Natural killer cell (primary cell): ENCODE measurements at regions not wholly inside any gene's neighbourhood (a gene's known extent, or its start where the extent isn't known, plus 50 kb on each side); places are given as distances from the start of the nearest gene placed in this dataset.

ENCODE experiments used
- ATAC-seq, 3 donors: fragments of 150-1000 bp in 2 of 3; fragments of 200-7000 bp in 1 of 3; cut with Tn5 transposase; 1 replicate in 1 of 3; 2 replicates in 2 of 3; pipeline ENCODE4 v1.10.0; 2021; ENCODE audit warnings: mild to moderate bottlenecking in 2 of 3, moderate library complexity in 2 of 3
- DNase-seq, 2 donors: peaks; one replicate each; pipeline versions ENCODE4 v3.0.0 to v3.0.0-alpha.2; 2013 to 2021; ENCODE audit warnings: mixed read lengths in 1 of 2
- H3K27ac ChIP-seq: one replicate; pipeline ENCODE4 v1.5.1; 2013; ENCODE audit warnings: mild to moderate bottlenecking, low read length
- H3K27me3 ChIP-seq: one replicate; pipeline ENCODE4 v1.6.1; 2013; ENCODE audit warnings: low read length; ENCODE audit not compliant: control insufficient read depth, insufficient read depth
- H3K36me3 ChIP-seq: one replicate; pipeline ENCODE4 v1.6.1; 2013; ENCODE audit warnings: low read length; ENCODE audit not compliant: control insufficient read depth, insufficient read depth
- H3K4me1 ChIP-seq: one replicate; pipeline ENCODE4 v1.6.1; 2013; ENCODE audit warnings: low read length; ENCODE audit not compliant: control insufficient read depth, insufficient read depth
- H3K4me3 ChIP-seq: one replicate; pipeline ENCODE4 v1.5.1; 2013; ENCODE audit warnings: low read length
- H3K9me3 ChIP-seq: one replicate; pipeline ENCODE4 v1.6.1; 2013; ENCODE audit warnings: low read length; ENCODE audit not compliant: control insufficient read depth, insufficient read depth
- H3K27ac Mint-ChIP-seq, 2 donors: one replicate each; pipeline ENCODE4 v1.8.0; 2022; ENCODE audit warnings: mild to moderate bottlenecking in 2 of 2, mixed read lengths in 2 of 2, moderate library complexity in 1 of 2
- H3K27me3 Mint-ChIP-seq, 2 donors: one replicate each; pipeline ENCODE4 v1.8.0; 2022; ENCODE audit warnings: low read depth in 2 of 2, mixed read lengths in 2 of 2
- H3K36me3 Mint-ChIP-seq: one replicate; pipeline ENCODE4 v1.8.0; 2022; ENCODE audit warnings: mixed read lengths
- H3K4me1 Mint-ChIP-seq, 2 donors: one replicate each; pipeline ENCODE4 v1.8.0; 2022; ENCODE audit warnings: mixed read lengths in 2 of 2
- H3K4me3 Mint-ChIP-seq: one replicate; pipeline ENCODE4 v1.8.0; 2022; ENCODE audit warnings: mild to moderate bottlenecking, moderate library complexity, mixed read lengths
- H3K9me3 Mint-ChIP-seq, 2 donors: one replicate each; pipeline ENCODE4 v1.8.0; 2022; ENCODE audit warnings: mixed read lengths in 2 of 2
- CTCF ChIP-seq: fragments of 200-600 bp; IDR thresholded peaks from one replicate; pipeline ENCODE4 v1.8.0; 2022; ENCODE audit warnings: antibody characterized with exemption
- WGBS: methylation state at CpG from one replicate; pipeline ENCODE4 v1.1.7; 2013; ENCODE audit warnings: missing lambda C conversion rate; ENCODE audit not compliant: insufficient coverage; 5-methylcytosine and 5-hydroxymethylcytosine counted together
- intact Hi-C: fragments of 100-400 bp; cut with micrococcal nuclease; formaldehyde crosslinking; loops from one replicate; pipeline ENCODE4 v1.14.2; 2022

GRCh38 chr12:124190312-124191023 lies 104.4 kb upstream of the RFLNA start:
- no peak for TF ChIP-seq CTCF
- Mint-ChIP-seq H3K27me3 (peaks cover 0 to 3% of the 10 kb centered on the region in 2 donors), H3K4me3 (no peak overlapping the region), H3K9me3 (no peaks in the 10 kb centered on the region), H3K36me3 (no peaks in the 10 kb centered on the region), H3K4me1 (no peaks in the 10 kb centered on the region), H3K27ac (no peak overlapping the region)
- H3K27ac ChIP-seq = no peak overlapping the region
- WGBS = 91% methylated on average over 13 of the region's 14 CpGs
- H3K4me1 ChIP-seq = no peaks in the 10 kb centered on the region
- intact Hi-C loops = no loop called here
- H3K9me3 ChIP-seq = no peaks in the 10 kb centered on the region
- H3K36me3 ChIP-seq = no peaks in the 10 kb centered on the region
- no peak overlapping the region for H3K4me3 ChIP-seq
- ATAC-seq (no peak), DNase-seq (no peak)
- no peaks in the 10 kb centered on the region for H3K27me3 ChIP-seq

GRCh38 chr12:124191024-124191359 lies 103.9 kb upstream of the RFLNA start:
- peaks cover 0 to 3% of the 10 kb centered on the region in 2 donors for H3K27me3 Mint-ChIP-seq
- Histone ChIP-seq H3K4me1 (no peaks in the 10 kb centered on the region), H3K27me3 (no peaks in the 10 kb centered on the region), H3K36me3 (no peaks in the 10 kb centered on the region), H3K4me3 (no peak overlapping the region), H3K27ac (no peak overlapping the region), H3K9me3 (no peaks in the 10 kb centered on the region)
- DNase-seq (no peak), ATAC-seq (no peak)
- no peaks in the 10 kb centered on the region for H3K9me3 Mint-ChIP-seq
- no peaks in the 10 kb centered on the region for H3K4me1 Mint-ChIP-seq
- TF ChIP-seq CTCF = no peak
- no peaks in the 10 kb centered on the region for H3K36me3 Mint-ChIP-seq
- H3K4me3 Mint-ChIP-seq = no peak overlapping the region
- WGBS = 86% methylated on average over 3 of the region's 3 CpGs
- H3K27ac Mint-ChIP-seq = no peak overlapping the region
- intact Hi-C loops = no loop called here

- DNase-seq (no peak), ATAC-seq (no peak)
- Mint-ChIP-seq H3K9me3 (no peaks in the 10 kb centered on the region), H3K27ac (no peak overlapping the region), H3K27me3 (peaks cover 0 to 3% of the 10 kb centered on the region in 2 donors), H3K36me3 (no peaks in the 10 kb centered on the region), H3K4me3 (no peak overlapping the region), H3K4me1 (no peaks in the 10 kb centered on the region)
- no peak overlapping the region for H3K4me3 ChIP-seq
- H3K9me3 ChIP-seq = no peaks in the 10 kb centered on the region
- no peaks in the 10 kb centered on the region for H3K36me3 ChIP-seq
- WGBS = 86% methylated on average over 11 of the region's 12 CpGs
- H3K4me1 ChIP-seq = no peaks in the 10 kb centered on the region
- no peak for TF ChIP-seq CTCF
- intact Hi-C loops = no loop called here
- no peaks in the 10 kb centered on the region for H3K27me3 ChIP-seq
- H3K27ac ChIP-seq = no peak overlapping the region
Measured at GRCh38 chr12:124191966-124192365, 102.9 kb upstream of the RFLNA start.

- Mint-ChIP-seq H3K4me3 (no peak overlapping the region), H3K36me3 (no peaks in the 10 kb centered on the region), H3K9me3 (no peaks in the 10 kb centered on the region), H3K27me3 (peaks cover 0 to 5% of the 10 kb centered on the region in 2 donors), H3K27ac (no peak overlapping the region), H3K4me1 (no peaks in the 10 kb centered on the region)
- Histone ChIP-seq H3K9me3 (no peaks in the 10 kb centered on the region), H3K27ac (no peak overlapping the region), H3K4me3 (no peak overlapping the region), H3K36me3 (no peaks in the 10 kb centered on the region), H3K4me1 (no peaks in the 10 kb centered on the region), H3K27me3 (no peaks in the 10 kb centered on the region)
- ATAC-seq = no peak
- DNase-seq = no peak
- no peak for TF ChIP-seq CTCF
- 91% methylated on average over 14 of the region's 15 CpGs for WGBS
- intact Hi-C loops = no loop called here
Measured at GRCh38 chr12:124194264-124194892, 100.5 kb upstream of the RFLNA start.
